Thyroid gland (tissue), 4 donors: ENCODE measurements at regions not wholly inside any gene's neighbourhood (a gene's known extent, or its start where the extent isn't known, plus 50 kb on each side); places are given as distances from the start of the nearest gene placed in this dataset.

Experiments used
- DNase-seq, 2 donors: peaks; one replicate each; pipeline ENCODE4 v3.0.0-alpha.2; 2019
- H3K27ac ChIP-seq, 3 donors: fragments of 200-600 bp; sonication (generic); 1 replicate in 2 of 3; 2 replicates in 1 of 3; pipeline ENCODE4 v1.5.1; 2016 to 2019; ENCODE audit warnings: mild to moderate bottlenecking in 1 of 3, moderate library complexity in 1 of 3
- H3K27me3 ChIP-seq: fragments of 200-600 bp; sonication (generic); one replicate; pipeline ENCODE4 v1.5.1; 2019
- H3K36me3 ChIP-seq, 2 donors: fragments of 200-600 bp; sonication (generic); one replicate each; pipeline ENCODE4 v1.5.1; 2016 to 2019
- H3K4me1 ChIP-seq, 2 donors: fragments of 200-600 bp; sonication (generic); one replicate each; pipeline ENCODE4 v1.5.1; 2017 to 2019
- H3K4me3 ChIP-seq, 3 donors: fragments of 200-600 bp; sonication (generic); replicated peaks in 1 of 3; 1 replicate in 2 of 3; 2 replicates in 1 of 3; pipeline ENCODE4 v1.5.1; 2016; ENCODE audit warnings: mild to moderate bottlenecking in 1 of 3
- H3K9me3 ChIP-seq: fragments of 200-600 bp; sonication (generic); one replicate; pipeline ENCODE4 v1.5.1; 2017
- CTCF ChIP-seq, 6 experiments: fragments of 200-600 bp in 3 of 6; fragments of 450-650 bp in 3 of 6; sonication (generic) in 3 of 6; IDR thresholded peaks; one replicate each; pipeline ENCODE4 v1.5.1; 2016 to 2019; ENCODE audit warnings: antibody characterized with exemption in 6 of 6, mild to moderate bottlenecking in 2 of 6, inconsistent platforms in 1 of 6, moderate library complexity in 1 of 6
- POLR2A ChIP-seq, 2 donors: fragments of 450-650 bp; IDR thresholded peaks; one replicate each; pipeline ENCODE4 v1.6.1; 2017; ENCODE audit warnings: antibody characterized with exemption in 2 of 2, mild to moderate bottlenecking in 2 of 2, moderate library complexity in 1 of 2
- WGBS, 2 donors: methylation state at CpG; one replicate each; pipeline ENCODE4 v1.1.5; 2017; 5-methylcytosine and 5-hydroxymethylcytosine counted together
- intact Hi-C: fragments of 100-400 bp; cut with DNase I; formaldehyde crosslinking; loops from one replicate; pipeline ENCODE4 v1.15.1; 2023

GRCh38 chr16:49130397-49130796 lies 151.2 kb downstream of the CBLN1 start:
- intact Hi-C loops: no loop called here
- Histone ChIP-seq H3K36me3 (no peaks in the 10 kb centered on the region), H3K9me3 (no peaks in the 10 kb centered on the region), H3K4me1 (peaks cover 5 to 9% of the 10 kb centered on the region in 2 donors), H3K4me3 (no peak overlapping the region), H3K27ac (no peak overlapping the region), H3K27me3 (no peaks in the 10 kb centered on the region)
- DNase-seq: no peak
- WGBS, 2 donors: 64 to 86% methylated on average over 2 of the region's 2 CpGs
- TF ChIP-seq CTCF (IDR thresholded peaks at IDR 0.05) (no peak), POLR2A (IDR thresholded peaks at IDR 0.05) (no peak)

- no peaks in the 10 kb centered on the region for H3K27me3 ChIP-seq
- intact Hi-C loops: no loop called here
- WGBS, 2 donors: 9 to 41% methylated on average over 1 of the region's 1 CpG
These were observed 151.7 kb downstream of the CBLN1 start for GRCh38 chr16:49129935-49130334.

DNA sequence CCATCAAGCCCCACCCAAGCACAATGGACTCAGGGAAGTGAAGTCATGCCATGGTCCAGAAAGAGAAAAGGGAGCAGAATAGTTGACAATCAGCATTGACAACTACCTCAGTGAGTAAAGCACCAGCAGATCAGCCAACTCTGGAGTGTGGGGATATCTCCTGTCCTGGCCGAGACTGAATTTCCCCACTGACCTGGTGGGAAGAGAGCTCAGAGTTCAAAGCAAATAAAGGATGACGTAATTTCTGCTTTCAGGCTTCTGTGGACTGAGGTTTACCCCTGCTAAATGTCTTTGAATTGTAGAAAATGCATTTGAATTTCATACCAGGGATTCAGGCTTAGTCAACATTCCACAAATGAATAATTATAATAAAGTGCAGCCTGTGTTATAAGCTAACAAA lies 152.9 kb downstream of the CBLN1 start:
- 77 to 81% methylated on average over 2 of the region's 2 CpGs for WGBS, 2 donors
- Histone ChIP-seq H3K36me3 (no peaks in the 10 kb centered on the region), H3K4me3 (no peak overlapping the region), H3K9me3 (no peaks in the 10 kb centered on the region), H3K4me1 (peaks cover 5 to 9% of the 10 kb centered on the region in 2 donors), H3K27ac (no peak overlapping the region), H3K27me3 (no peaks in the 10 kb centered on the region)
- no peak for DNase-seq
- intact Hi-C loops: no loop called here
- TF ChIP-seq POLR2A (IDR thresholded peaks at IDR 0.05) (no peak), CTCF (IDR thresholded peaks at IDR 0.05) (no peak)

More at GRCh38 chr16:49129935-49130334, 151.7 kb downstream of the CBLN1 start:
- H3K9me3 ChIP-seq: no peaks in the 10 kb centered on the region
- DNase-seq: peak; percentile 70 to 77
- no peak for TF ChIP-seq CTCF (IDR thresholded peaks at IDR 0.05)
- no peak for TF ChIP-seq POLR2A (IDR thresholded peaks at IDR 0.05)
- no peaks in the 10 kb centered on the region for H3K36me3 ChIP-seq
- peaks cover 5 to 9% of the 10 kb centered on the region in 2 donors for H3K4me1 ChIP-seq
- no peak overlapping the region for H3K27ac ChIP-seq
- H3K4me3 ChIP-seq: no peak overlapping the region

GRCh38 chr16:49127103-49127502 lies 154.5 kb downstream of the CBLN1 start:
- Histone ChIP-seq H3K27ac (no peak overlapping the region), H3K9me3 (no peaks in the 10 kb centered on the region), H3K4me3 (no peak overlapping the region), H3K27me3 (no peaks in the 10 kb centered on the region), H3K36me3 (no peaks in the 10 kb centered on the region), H3K4me1 (peaks cover 5 to 9% of the 10 kb centered on the region in 2 donors)
- peak in 1 of 2 donors; percentile 38 for DNase-seq
- TF ChIP-seq POLR2A (IDR thresholded peaks at IDR 0.05): no peak
- no peak for TF ChIP-seq CTCF (IDR thresholded peaks at IDR 0.05)
- 22 to 30% methylated on average over 1 of the region's 1 CpG for WGBS, 2 donors
- intact Hi-C loops: no loop called here

DNA sequence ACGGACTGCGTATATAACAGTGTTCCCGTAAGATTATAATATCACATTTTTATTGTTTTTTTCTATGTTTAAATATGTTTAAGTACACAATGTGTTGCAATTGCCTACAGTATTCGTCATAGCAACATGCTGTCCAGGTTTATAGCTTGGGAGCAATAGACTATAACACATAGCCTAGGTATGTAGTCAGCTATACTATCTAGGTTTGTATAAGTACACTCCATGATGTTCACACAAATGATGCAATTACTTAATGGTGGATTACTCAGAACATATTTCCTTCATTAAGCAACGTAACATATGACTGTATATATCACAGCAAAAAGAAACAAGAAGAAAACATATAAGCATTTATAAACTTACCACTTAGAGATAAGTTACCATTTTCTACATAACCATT lies 160.0 kb downstream of the CBLN1 start:
- H3K9me3 ChIP-seq: no peaks in the 10 kb centered on the region
- H3K27ac ChIP-seq: no peak overlapping the region
- 91 to 93% methylated on average over 5 of the region's 5 CpGs for WGBS, 2 donors
- no peak for DNase-seq
- no peak for TF ChIP-seq POLR2A (IDR thresholded peaks at IDR 0.05)
- TF ChIP-seq CTCF (IDR thresholded peaks at IDR 0.05): no peak
- no peak overlapping the region for H3K4me3 ChIP-seq
- peaks cover 0 to 10% of the 10 kb centered on the region in 2 donors for H3K4me1 ChIP-seq
- no peaks in the 10 kb centered on the region for H3K27me3 ChIP-seq
- intact Hi-C loops: no loop called here
- no peaks in the 10 kb centered on the region for H3K36me3 ChIP-seq
